ENCODE measurements at regions not wholly inside any gene's neighbourhood (a gene's known extent, or its start where the extent isn't known, plus 50 kb on each side); places are given as distances from the start of the nearest gene placed in this dataset.
A peak's percentile ranks its signal among the peaks of the same experiment; 100 is the strongest.
"Not testable (repeated sequence)": the region's sequence is repeated elsewhere in the genome, so short reads cannot be mapped to it uniquely, and the experiment has no call there.

DNA sequence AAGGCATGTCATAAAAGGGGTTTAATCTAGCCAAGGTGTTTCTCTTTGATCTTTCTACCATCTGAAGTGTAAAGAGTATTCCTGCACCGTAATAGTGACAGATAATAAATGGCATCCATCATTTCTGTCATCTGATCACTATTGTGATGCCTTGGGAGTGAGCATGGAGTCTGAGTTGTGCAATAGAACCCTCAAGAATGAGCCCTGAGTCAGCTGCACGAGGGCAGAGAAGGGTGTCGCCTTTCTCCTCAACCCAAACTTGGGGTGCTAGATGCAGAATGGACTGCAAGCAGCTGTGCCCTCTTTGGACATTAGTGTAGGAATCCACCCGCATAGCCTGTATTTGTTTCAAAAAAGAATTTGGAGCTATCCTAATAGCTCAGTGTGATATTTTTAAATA lies 115.2 kb downstream of the ZNF37A start:
- no peak for DNase-seq (ENCODE audit: low read depth)

DNA sequence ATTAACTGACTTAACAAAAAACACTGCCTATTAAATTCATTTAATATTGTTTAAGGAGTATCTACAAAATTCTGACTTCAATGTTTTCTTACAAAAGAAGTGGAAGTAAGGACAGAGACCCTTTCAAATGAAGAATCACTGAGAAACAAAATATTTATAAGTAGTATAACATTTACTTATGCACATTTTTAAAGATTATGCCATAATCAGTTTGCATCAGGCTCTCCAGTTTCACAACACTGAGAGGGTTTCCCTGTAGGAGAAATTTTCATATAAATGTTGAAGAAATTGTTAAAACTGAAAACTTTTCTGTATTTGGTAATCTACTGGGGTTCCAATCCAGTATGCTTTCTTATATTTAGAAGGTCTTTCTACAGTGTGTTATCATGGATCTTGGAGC lies 115.6 kb downstream of the ZNF37A start:
- DNase-seq (ENCODE audit: low read depth) = not testable (repeated sequence)

DNA sequence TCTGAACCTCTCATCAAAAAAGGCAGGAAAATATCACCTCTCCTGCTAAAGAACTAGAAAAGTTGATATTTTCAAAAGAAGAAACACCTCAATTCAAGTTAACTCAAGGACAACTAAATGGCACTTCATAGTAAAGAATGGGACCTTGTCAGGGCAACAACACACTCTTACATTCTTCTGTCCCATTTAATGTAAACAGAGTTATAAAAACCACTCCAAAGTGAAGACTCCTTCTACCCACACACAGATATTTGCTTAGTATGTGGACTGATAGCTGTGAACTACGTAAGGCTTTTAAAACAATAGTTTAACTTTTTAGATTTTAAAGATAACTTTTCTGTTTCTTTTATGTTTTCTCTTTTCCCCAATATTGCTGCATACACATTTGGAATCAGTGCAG lies 118.3 kb downstream of the ZNF37A start:
- no peak for DNase-seq (ENCODE audit: low read depth)

DNA sequence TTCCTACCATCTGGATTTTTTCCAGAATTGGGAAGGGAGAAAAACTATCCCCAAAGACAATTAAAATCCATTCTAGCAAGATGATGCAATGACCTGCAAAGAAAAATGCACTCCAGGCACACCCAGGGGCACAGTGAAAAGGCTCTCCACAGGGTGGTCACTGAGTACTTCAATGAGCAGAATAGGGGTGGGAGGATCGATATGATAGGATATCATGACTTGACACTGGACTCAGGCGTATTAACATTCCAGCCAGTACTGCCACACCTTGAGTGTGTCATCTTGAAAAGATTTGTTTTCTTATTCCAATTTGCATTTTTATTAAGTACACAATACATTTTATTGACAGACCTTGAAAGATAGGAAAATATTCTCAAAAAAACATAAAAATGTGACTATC lies 132.2 kb downstream of the ZNF37A start:
- no peak for DNase-seq (ENCODE audit: low read depth)

DNA sequence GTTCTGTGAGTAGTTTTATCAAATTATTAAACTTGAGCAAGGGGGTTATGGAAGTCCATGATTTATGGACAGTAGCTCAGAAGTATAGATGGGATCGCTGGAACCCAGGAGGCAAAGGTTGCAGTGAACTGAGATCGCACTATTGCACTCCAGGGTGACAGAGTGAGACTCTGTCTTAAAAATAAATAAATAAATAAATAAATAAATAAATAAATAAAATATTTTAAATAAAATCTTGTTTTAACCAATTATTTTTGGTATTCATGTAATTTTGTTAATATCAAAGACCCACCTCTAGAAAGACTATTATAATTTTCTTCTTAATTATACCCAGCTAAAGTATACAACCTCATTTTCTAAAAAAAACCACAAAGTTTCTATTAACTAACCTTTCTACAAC lies 134.3 kb downstream of the ZNF37A start:
- DNase-seq (ENCODE audit: low read depth) = no peak

DNA sequence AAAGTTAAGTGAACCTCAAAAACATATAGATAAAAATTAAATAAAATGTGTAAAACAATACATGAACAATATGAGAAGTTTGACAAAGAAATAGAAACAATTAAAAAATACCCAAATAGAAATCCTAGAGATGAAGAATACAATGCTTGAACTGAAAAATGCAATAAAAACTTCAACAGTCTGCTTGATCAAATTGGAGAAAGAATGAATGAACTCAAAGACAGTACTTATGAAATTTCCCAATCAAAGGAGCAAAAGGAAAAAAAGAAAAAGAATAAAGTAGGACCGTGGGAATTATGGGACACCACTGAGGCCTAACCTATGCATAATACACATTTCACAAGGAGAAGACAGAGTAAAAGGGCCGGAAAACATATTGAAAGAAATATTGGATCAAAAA lies 144.3 kb downstream of the ZNF37A start:
- not testable (repeated sequence) for DNase-seq (ENCODE audit: low read depth)

DNA sequence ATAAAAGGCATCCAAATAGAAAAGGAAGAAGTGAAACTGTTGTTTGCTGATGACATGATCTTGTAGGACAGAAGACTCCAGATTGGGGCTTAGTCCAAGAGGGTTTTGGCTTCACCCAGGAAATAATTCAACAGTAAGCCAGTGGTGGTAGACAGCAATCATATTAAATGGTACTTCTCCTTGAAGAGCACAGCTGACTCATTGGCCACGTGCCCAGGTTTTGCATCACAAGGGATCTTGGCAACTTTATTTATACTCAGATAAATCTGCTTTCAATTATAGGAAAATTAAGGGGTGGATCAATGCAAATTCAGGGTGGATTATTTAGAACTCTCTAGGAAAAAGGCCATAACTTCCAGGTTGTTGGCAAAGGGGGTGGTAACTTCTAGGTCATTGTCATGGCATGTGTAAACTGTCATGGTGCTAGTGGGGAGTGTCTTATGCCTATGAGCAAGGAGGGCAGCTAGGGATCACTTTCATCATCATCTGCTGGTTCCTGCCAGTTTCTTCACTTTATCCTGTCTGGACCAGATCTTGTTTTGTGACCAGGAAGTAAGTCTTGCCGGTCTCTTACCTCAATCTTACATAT lies 148.0 kb downstream of the ZNF37A start:
- DNase-seq (ENCODE audit: low read depth) = not testable (repeated sequence)

DNA sequence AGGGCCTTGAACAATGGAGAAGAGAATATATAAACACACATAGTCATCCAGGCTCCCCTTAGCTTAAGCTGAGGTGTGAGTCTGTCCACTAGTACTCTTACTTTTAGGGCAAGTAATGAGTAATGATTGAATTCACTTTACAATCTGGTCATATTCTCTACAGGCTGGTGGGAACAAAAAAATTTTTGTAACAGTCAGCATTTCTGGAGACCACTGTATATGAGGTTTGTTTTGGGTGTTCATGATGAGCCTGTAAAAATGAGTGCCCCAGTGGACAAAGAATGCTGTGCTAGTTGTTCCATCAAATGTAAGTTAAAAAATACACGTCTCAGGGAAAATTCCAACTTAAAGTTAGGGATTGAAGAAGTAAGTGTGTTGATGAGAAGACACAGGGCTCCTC lies 154.0 kb downstream of the ZNF37A start:
- DNase-seq (ENCODE audit: low read depth) = not testable (repeated sequence)

DNA sequence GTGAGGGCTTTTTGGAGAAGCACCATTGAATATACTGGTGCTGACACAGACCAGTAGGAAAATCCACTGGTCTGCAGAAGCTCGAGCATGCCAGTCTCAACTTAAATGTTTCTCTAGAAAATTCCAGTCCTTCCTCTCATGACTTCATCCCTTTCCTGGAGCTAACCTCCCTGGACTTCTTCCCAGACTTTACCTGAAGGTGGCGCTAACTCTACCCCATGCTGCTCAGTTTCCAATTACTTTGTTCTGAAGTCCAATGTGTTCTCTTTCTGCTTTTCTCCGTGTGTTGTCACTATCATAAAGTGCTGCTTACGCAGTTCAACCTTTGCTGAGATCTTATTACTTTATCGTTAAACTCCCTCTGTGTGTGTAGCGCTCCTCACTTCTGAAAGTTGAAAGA lies 158.4 kb downstream of the ZNF37A start:
- DNase-seq (ENCODE audit: low read depth) = not testable (repeated sequence)

DNA sequence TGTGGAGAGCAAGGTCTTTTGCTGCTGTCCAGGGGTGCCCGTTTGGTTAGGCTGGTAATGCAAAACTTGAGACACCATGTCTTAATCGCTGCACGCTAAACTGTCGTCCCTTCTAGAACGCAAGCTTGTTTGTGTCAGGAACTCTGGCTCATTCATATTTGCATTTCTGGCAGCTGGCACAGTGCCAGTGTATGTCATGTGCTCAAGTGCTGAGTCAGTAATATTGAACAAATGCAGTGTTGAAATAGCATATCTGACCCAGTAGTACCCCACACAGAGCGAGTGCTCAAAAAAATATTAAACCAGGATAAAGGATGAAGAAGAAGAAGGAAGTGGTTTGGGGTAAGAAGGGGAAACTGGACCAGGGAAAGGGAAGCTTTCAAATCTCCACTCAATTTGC lies 173.4 kb downstream of the ZNF37A start:
- not testable (repeated sequence) for DNase-seq (ENCODE audit: low read depth)

DNA sequence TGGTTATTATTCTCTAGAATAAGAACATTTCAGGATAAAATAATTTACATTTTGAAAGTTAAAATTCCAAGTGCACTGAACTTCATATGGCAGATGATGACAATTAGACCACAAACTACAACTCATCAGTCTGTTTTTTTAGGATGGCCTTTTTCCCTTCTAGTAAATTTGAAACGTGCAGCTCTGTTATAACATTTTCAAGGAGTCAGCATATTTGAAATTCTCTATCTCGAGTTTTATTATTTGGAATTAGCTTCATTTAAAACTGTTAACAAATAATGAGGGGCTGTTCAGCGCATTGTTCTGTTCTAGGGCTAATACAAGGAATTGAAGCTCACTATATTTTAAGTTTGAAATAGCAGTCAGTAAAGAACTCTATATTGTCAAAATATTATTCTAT lies 176.9 kb downstream of the ZNF37A start:
- not testable (repeated sequence) for DNase-seq (ENCODE audit: low read depth)

DNA sequence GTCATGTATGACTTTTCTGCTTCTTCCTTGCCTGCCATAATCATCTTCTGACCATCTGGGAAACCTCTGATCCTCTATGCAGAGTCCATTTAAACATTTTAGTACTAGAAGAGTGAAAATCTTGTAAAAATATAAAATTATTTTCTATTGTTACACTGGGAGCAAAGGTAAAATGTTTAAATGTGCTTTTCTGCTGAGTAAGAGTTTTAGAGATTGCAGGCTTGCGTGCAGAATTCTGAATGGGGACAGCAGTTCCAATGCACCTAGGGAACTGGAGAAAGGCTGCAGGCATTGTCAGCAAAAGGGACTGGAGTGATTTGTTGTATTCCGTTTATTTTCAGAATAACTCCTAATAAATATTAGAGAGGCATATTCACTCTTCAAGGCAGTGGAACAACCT lies 180.7 kb downstream of the ZNF37A start:
- DNase-seq (ENCODE audit: low read depth) = not testable (repeated sequence)

DNA sequence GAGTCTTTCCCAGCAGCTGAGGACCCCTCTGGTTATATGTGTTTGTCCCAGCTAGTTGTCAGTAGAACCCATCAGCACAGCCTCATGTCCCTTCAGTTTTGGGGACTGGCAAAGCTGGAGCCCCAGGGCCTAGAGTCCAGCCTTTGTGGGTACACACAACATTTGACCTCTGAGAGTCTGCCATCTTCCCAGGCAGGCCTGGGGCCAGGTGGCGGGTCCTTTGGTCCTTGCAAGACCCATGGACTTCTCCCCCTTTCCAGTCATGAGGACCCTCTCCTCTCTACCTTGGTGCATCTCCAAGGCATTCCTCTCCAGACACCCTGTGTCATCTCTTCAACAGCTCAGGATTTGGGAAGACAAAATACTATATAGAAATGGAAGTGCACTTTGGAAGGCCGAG lies 198.4 kb downstream of the ZNF37A start:
- DNase-seq (ENCODE audit: low read depth) = not testable (repeated sequence)

DNA sequence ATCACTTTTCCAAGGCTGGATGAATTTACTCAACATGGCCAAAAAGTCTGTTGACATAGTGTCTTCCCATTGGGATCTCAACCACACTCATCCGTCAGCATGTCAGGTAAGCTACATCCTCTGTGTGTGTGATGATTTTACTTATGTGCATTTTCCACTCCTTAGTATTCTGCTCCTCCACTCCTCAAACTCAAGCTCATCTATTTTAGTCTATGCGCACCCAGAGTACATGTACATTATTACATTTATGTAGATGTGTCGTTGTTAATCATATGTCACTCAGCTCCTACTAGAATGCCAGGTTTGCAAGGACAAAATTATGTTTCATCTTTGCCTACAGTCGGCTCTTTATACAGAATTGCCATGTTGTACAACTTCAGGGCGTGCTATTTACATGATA lies 216.0 kb downstream of the ZNF37A start:
- DNase-seq (ENCODE audit: low read depth) = not testable (repeated sequence)

DNA sequence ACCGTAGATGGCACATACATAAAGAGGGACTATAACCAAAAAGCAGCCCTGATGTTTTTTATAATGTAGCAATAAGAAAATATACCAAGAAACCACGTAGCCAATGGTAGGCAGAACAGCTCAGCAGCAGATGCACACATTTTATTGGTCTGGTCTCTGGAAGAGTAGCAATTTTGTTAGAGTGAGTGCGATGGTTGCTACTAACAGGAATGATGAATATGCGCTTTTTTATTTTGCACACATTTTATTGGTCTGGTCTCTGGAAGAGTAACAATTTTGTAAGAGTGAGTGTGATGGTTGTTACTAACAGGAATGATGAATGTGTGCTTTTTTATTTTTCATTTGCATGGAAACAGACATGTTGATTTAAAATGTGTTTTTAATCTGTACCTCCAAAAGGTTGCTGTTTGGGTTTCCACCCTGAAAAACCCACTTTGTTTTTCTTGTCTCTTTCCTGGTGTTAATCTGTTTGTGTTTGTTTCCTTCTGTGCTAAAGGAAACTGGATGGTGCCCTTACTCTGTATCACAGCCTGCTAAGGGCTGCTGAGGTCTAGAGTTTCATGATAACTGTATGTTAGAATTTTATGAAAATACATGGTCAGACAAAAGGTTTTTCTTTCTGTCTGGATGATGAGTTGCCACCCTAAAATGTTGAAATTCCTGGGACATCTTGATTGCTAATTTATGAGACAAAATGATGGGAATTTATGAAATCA lies 221.1 kb downstream of the ZNF37A start:
- DNase-seq (ENCODE audit: low read depth) = not testable (repeated sequence)

DNA sequence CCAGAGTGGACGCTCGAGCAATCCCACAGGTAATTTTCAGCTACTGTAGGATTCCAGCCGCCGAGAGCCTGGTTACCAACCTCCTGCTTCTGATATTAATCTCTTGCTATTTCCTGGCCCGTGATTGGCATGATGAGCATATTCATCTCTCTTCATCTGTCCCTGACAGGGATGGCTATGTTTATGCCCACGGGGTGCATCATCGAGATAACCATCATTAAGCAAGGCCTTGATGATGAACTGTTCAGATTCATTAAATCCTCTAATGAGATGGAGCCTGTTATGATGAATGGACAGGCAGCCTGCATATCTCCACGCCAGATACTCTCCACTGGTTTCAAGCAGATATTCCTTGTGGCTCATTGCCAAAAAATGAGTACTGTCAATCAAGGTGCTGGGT lies 227.3 kb downstream of the ZNF37A start:
- not testable (repeated sequence) for DNase-seq (ENCODE audit: low read depth)

DNA sequence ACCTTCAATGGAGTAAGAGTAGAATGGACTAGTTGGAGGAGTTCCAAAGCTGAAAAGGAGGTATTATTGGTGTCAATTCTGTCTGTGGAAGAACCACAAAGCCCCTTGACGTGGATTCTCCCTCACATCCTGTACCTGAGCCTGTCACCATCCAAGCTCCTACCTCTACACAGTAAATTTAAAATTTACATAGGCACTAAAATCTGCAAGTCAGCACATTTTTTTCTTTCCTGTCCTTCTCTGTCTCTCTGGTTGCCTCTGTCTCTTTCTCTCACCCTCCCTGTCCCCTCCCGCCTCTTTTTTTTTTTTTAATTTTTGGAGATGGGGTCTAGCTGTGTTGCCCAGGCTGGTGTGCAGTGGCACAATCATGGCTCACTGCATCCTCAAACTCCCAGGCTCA lies 236.2 kb downstream of the ZNF37A start:
- not testable (repeated sequence) for DNase-seq (ENCODE audit: low read depth)

DNA sequence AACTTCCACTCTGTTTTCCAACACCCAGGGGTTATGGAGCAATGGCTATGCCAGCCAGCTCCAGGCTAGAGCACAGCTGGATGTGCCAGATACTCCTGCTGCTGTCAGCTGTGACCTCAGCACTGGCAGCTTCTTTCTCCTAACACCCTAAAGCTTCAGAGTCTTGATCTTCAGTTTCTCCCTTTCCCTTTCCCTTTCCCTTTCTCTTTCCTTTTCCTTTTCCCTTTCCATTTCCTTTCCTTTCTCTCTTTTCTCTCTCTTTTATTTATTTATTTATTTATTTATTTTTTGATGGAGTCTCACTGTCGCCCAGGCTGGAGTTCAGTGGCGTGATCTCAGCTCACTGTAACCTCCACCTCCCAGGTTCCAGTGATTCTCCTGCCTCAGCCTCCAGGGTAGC lies 237.0 kb downstream of the ZNF37A start:
- not testable (repeated sequence) for DNase-seq (ENCODE audit: low read depth)

DNA sequence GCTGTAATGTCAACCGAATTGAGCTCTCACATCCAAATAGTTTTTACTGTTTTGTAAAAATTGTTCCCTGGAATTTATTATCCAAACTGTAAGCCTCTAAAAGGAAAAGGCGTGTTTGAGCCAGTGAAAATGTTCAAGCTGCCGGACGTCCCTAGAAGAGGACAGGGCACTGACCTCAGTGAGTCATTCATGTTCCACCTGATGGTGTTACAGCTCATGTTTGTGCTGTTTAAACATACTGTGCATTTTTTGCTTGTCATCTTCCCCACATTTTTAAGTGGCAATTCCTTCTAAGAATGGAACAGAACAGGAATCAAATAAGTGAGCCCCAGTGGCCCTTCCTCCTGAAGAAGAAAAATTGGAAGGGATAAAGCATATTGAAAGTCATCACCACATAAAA lies 239.6 kb downstream of the ZNF37A start:
- DNase-seq (ENCODE audit: low read depth) = not testable (repeated sequence)

DNA sequence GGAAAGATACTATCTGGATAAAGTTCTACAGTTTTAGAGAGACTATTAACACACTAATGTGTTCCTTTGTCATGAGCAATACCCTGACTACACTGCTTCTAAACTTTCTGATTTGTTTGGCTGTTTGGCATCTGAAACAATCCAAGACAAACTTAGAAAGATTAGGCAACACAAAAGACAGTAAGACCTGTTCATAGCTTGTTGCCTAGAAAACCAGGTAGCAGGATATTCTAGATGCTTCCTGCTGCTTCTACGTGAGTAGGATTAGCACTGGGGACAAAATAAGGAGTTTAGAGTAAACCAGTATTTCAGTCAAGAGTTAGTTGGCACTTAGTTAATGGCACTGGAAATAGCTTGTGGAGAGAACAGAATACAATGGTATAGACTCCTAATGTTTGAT lies 256.5 kb downstream of the ZNF37A start:
- DNase-seq (ENCODE audit: low read depth) = not testable (repeated sequence)

DNA sequence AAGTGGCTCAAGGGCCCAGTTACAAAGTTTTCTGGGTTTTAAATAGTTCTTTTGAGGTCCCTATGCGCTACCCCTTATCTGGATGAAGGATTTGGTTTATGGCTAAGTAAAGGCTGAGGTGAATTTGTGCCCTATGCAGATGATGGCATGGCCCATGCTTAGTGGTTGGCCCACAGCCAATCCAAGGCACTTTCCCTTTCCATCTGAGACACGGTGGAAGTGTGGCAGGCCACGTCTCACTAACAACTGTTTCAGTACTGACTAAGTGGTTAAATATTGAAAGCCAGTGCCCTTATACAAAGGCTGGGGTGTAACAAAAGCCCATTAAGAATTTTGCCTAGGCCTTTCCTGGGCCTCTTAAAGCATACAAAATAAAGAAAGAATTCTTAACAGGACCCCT lies 260.3 kb downstream of the ZNF37A start:
- DNase-seq (ENCODE audit: low read depth) = peak; percentile 74

DNA sequence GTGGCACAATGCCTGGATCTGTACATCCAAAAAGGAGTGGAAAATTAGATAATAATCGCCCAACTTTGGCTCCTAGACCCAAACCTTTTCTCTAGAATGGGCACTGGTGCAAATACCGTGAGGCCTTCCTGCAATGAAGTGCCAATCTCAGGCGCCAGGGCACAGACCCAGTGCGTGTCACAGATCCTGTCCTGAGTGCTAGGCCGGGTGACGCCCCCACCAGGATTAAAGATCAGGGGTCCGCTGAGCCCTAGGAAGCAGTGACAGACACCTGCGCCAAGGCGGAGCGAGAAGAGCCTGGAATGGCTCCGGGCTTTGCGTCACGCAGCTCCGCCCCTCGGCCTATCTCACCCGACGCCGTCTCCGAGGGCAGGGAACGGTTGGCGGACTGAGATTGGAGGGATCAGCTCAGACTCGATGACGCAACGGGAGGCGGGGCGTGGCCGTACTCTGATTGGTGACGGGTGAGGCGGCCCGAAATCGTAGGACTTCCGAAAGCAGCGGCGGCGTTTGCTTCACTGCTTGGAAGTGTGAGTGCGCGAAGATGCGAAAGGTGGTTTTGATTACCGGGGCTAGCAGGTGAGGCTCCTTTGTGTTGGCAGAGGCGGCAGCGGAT lies 261.9 kb downstream of the ZNF37A start:
- DNase-seq (ENCODE audit: low read depth) = peak; percentile 50

DNA sequence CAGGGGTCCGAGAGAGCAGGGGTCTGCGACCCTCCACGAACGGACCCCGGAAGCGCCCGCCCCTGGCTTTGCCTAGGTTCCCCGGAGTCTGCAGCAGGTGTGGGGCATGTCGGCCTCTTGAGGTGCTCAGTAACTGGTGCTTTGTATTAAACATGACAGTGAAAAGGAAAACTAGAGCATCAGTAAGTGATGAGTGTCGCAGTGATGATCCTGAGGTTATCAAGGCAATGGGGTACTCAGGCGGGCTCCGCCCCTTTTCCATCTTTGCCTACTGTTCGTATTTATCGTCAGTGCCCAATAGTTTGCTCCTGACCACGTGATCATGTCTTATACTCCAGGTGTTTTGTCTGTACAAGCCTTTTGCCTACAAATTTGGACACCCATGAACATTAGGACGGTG lies 262.4 kb downstream of the ZNF37A start:
- DNase-seq (ENCODE audit: low read depth) = peak; percentile 8
